A673 (cell line): ENCODE measurements at regions not wholly inside any gene's neighbourhood (a gene's known extent, or its start where the extent isn't known, plus 50 kb on each side); places are given as distances from the start of the nearest gene placed in this dataset.

Experiments used
- EZH2 ChIP-seq: fragments of 200-600 bp; sonication (generic); IDR thresholded peaks from 2 replicates; pipeline ENCODE4 v1.6.1; 2017; ENCODE audit warnings: borderline replicate concordance, low read depth, mild to moderate bottlenecking, mixed read lengths, antibody characterized with exemption, low read length; ENCODE audit not compliant: poor library complexity, severe bottlenecking
- TF ChIP-seq, protein P1 (sequence below): fragments of 300-800, 200-600 bp; sonication (generic); conservative IDR thresholded peaks from 2 replicates; pipeline ENCODE4 v1.5.1; 2017; ENCODE audit warnings: low read depth, mild to moderate bottlenecking, antibody characterized with exemption, low read length, moderate library complexity, mixed read lengths

GRCh38 chr5:3380689-3381088 is 214.9 kb upstream of the IRX1 start:
- TF ChIP-seq, protein P1, sequence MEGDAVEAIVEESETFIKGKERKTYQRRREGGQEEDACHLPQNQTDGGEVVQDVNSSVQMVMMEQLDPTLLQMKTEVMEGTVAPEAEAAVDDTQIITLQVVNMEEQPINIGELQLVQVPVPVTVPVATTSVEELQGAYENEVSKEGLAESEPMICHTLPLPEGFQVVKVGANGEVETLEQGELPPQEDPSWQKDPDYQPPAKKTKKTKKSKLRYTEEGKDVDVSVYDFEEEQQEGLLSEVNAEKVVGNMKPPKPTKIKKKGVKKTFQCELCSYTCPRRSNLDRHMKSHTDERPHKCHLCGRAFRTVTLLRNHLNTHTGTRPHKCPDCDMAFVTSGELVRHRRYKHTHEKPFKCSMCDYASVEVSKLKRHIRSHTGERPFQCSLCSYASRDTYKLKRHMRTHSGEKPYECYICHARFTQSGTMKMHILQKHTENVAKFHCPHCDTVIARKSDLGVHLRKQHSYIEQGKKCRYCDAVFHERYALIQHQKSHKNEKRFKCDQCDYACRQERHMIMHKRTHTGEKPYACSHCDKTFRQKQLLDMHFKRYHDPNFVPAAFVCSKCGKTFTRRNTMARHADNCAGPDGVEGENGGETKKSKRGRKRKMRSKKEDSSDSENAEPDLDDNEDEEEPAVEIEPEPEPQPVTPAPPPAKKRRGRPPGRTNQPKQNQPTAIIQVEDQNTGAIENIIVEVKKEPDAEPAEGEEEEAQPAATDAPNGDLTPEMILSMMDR, result no peak
- TF ChIP-seq EZH2, result no peak
